ENCODE measurements at regions not wholly inside any gene's neighbourhood (a gene's known extent, or its start where the extent isn't known, plus 50 kb on each side); places are given as distances from the start of the nearest gene placed in this dataset.

DNA sequence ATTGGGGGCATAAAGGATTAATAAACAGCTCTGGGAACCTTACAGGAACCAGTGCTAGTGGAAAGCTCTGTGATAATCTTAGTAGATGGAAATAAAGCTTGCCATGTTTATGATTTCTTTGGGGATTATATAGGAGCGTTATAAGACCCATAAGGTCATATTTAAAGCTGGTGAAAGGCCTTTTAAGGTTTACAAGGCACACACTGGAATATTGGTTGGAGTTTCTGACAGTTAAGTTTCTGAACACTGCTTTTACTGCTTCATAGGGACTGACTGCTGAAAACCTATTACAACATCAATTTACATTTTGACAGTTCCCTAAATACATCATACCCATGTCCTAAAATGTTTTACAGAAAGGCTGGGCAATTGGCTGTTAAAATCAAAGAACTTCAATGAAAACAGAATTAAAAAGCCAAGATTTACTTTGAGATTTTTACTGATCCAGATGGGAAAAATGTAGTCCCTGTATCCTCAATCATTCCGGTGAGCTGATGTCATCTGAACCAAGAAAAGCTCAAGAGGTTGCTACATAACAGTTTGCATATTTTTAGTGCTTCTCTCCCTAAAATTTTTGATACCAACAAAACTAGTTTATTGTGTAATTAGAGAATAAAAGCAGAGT, 153.7 kb upstream of the IGF1 start:
- H3K4me3 ChIP-seq (ENCODE audit: low read depth, low read length), result no peak overlapping the region
- DNase-seq (ENCODE audit: low read depth), result peak; percentile 26
- TF ChIP-seq, protein P1, sequence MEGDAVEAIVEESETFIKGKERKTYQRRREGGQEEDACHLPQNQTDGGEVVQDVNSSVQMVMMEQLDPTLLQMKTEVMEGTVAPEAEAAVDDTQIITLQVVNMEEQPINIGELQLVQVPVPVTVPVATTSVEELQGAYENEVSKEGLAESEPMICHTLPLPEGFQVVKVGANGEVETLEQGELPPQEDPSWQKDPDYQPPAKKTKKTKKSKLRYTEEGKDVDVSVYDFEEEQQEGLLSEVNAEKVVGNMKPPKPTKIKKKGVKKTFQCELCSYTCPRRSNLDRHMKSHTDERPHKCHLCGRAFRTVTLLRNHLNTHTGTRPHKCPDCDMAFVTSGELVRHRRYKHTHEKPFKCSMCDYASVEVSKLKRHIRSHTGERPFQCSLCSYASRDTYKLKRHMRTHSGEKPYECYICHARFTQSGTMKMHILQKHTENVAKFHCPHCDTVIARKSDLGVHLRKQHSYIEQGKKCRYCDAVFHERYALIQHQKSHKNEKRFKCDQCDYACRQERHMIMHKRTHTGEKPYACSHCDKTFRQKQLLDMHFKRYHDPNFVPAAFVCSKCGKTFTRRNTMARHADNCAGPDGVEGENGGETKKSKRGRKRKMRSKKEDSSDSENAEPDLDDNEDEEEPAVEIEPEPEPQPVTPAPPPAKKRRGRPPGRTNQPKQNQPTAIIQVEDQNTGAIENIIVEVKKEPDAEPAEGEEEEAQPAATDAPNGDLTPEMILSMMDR (IDR thresholded peaks at IDR 0.05; ENCODE audit: insufficient read depth, low read length), result no peak

DNA sequence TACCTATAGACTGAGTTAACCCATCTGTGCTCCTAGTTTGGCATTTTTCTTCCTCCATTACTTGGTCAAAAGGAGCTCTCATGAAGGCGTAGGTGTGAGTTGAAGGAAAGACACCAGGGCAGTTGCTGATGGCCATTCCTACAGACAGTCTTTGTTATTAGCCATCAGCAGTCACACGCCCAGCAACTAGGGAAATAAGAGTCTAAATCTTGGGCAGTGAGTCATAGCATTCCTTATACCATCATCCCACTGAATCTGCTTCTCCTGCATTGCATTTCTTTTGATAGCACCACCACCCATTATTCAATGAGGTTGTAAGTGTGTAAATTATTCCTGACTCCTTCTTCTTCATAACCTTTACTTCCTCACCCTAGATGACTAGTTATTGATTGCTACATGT, 150.9 kb upstream of the IGF1 start:
- no peak overlapping the region for H3K4me3 ChIP-seq (ENCODE audit: low read depth, low read length)
- TF ChIP-seq, protein P1 (IDR thresholded peaks at IDR 0.05; ENCODE audit: insufficient read depth, low read length), result no peak
- peak; percentile 25 for DNase-seq (ENCODE audit: low read depth)

DNA sequence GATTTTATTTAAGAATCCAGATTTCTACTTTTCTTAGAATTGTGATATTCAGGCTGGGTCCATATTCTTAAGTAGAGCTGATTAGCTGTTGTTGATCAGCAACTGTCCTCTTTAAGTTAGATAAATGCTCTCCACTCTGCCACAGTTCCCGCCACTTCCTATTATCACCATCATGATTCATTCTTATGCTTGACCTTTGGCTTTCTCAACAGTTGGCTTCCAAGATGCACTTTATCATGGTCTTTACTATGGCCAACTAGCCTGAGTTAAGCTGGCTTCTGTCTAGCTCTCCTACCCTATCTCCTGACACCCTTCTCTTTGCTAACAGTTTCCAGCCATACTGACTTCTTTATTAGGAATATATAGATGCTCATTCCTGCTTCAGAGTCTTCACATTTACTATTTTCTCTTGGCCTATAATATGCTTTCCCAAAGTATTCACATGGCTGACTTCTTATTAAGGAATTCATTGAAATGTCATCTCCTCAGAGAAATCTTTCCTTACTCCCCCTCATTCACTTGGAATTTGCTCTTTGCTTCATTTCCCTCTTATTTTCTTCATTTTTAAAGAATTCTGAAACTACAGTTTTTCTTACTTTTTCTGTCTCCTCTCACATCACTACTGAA, 149.0 kb upstream of the IGF1 start:
- H3K4me3 ChIP-seq (ENCODE audit: low read depth, low read length), result no peak overlapping the region
- TF ChIP-seq, protein P1 (IDR thresholded peaks at IDR 0.05; ENCODE audit: insufficient read depth, low read length), result no peak
- DNase-seq (ENCODE audit: low read depth), result no peak

DNA sequence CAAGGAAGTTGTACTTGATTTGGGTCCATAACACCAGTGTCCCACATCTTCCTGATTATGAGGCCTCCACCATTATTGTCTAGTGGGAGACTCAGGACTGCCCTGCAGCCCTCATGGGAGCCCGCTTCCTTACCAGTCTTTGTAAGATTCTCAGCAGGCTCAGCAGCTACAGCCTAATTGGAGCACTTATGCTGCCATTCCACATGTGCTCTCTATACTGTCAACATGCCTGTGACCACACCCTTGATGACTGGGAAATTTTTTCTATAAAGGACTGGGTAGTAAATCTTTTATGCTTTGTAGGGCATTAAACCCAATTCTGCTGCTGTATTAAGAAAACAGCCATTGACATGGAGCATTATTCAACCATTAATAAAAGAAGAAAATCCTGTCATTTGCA, 145.5 kb upstream of the IGF1 start:
- TF ChIP-seq, protein P1 (IDR thresholded peaks at IDR 0.05; ENCODE audit: insufficient read depth, low read length), result no peak
- no peak overlapping the region for H3K4me3 ChIP-seq (ENCODE audit: low read depth, low read length)
- no peak for DNase-seq (ENCODE audit: low read depth)

DNA sequence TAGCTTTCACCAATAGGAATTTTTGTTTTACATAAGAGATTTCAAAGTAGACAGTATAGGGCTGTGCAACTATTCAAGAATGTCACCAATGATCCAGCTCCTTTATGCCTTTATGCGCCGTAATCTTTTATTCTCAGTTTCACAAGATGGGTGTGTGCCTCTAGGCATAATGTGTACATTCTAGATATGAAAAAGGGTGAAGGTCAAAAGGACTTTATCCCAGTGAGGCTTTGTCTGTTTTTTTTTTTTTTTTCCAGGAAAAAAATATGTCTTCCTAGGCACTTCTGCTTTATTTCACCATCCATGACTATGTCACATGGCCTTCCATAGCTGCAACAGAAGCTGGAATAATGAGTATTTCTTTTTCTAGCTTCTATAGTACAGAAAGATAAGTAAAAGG, 142.3 kb upstream of the IGF1 start:
- no peak overlapping the region for H3K4me3 ChIP-seq (ENCODE audit: low read depth, low read length)
- DNase-seq (ENCODE audit: low read depth), result no peak
- TF ChIP-seq, protein P1 (IDR thresholded peaks at IDR 0.05; ENCODE audit: insufficient read depth, low read length), result no peak

DNA sequence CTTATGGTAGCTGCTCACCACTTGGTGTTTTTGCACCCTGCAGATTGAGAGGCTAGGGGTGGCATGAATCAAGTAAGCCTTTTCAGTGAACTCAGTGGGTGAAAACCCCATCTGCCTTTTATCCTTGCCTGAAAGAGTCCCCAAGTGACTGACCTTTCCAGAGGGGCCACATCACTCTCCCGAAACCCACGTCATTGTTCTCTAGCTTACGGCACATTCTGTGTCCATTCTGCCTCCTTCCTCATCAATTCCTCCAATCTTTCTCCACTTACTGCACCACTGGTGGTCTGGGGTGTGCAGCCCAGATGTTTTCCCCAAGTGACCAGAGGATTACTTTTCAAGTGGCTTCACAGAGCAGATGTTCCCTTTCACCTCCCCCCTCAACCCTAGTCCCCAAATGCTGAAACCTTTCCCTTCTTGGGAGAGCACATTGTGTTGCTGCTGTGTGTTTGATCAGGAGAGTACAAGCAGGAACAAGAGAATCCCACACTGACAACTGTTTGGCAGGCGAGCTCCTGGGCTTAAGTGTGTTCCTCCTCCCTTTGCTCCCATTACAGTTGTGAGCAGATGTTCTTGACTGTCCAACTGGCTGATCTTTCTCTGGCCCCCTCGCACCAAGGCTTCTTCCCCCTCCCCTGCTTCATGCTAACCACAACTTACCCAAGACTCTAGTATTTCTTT, 138.0 kb upstream of the IGF1 start:
- no peak for DNase-seq (ENCODE audit: low read depth)
- TF ChIP-seq, protein P1 (IDR thresholded peaks at IDR 0.05; ENCODE audit: insufficient read depth, low read length), result no peak
- no peak overlapping the region for H3K4me3 ChIP-seq (ENCODE audit: low read depth, low read length)
